DND-41 (cell line): ENCODE measurements at regions not wholly inside any gene's neighbourhood (a gene's known extent, or its start where the extent isn't known, plus 50 kb on each side); places are given as distances from the start of the nearest gene placed in this dataset.
"Not testable (repeated sequence)": the region's sequence is repeated elsewhere in the genome, so short reads cannot be mapped to it uniquely, and the experiment has no call there.

ENCODE experiments used
- ATAC-seq: fragments of 200-7000 bp; cut with Tn5 transposase; 3 replicates; pipeline ENCODE4 v1.9.1; 2021; ENCODE audit warnings: low read depth; ENCODE audit not compliant: insufficient read depth
- DNase-seq: peaks from one replicate; pipeline ENCODE4 v3.0.0-alpha.2; 2020
- H2AFZ ChIP-seq: 2 replicates; pipeline ENCODE4 v1.6.0; 2012; ENCODE audit warnings: low read depth, low read length
- H3K27ac ChIP-seq: 2 replicates; pipeline ENCODE4 v1.5.1; 2012; ENCODE audit warnings: low read length, inconsistent platforms
- H3K27me3 ChIP-seq: fragments of 200-600 bp; sonication (generic); 2 replicates; pipeline ENCODE4 v1.6.0; 2012; ENCODE audit warnings: low read length, mild to moderate bottlenecking, inconsistent platforms; ENCODE audit not compliant: insufficient read depth, poor library complexity
- H3K36me3 ChIP-seq: 2 replicates; pipeline ENCODE4 v1.5.1; 2012; ENCODE audit warnings: low read length, inconsistent platforms; ENCODE audit not compliant: insufficient read depth
- H3K4me1 ChIP-seq: 2 replicates; pipeline ENCODE4 v1.5.1; 2012; ENCODE audit warnings: mild to moderate bottlenecking, low read length; ENCODE audit not compliant: insufficient read depth
- H3K4me2 ChIP-seq: 2 replicates; pipeline ENCODE4 v1.6.0; 2012; ENCODE audit warnings: mild to moderate bottlenecking, moderate library complexity, low read length, inconsistent platforms; ENCODE audit not compliant: insufficient read depth
- H3K4me3 ChIP-seq, 2 experiments: fragments of 200-600 bp in 1 of 2; shearing (Covaris generic) in 1 of 2; 2 replicates each; pipeline ENCODE4 v1.5.1; 2012 to 2016; ENCODE audit warnings: inconsistent platforms in 2 of 2, low read length in 2 of 2, mild to moderate bottlenecking in 2 of 2, low read depth in 1 of 2, moderate library complexity in 1 of 2
- H3K79me2 ChIP-seq: 2 replicates; pipeline ENCODE4 v1.6.0; 2012; ENCODE audit warnings: low read length, inconsistent platforms; ENCODE audit not compliant: insufficient read depth
- H3K9ac ChIP-seq: 2 replicates; pipeline ENCODE4 v1.6.0; 2012; ENCODE audit warnings: low read depth, mild to moderate bottlenecking, inconsistent platforms, low read length, moderate library complexity
- H3K9me3 ChIP-seq: 2 replicates; pipeline ENCODE4 v1.5.1; 2012; ENCODE audit warnings: low read length, moderate library complexity, mild to moderate bottlenecking, inconsistent platforms; ENCODE audit not compliant: insufficient read depth, severe bottlenecking
- H4K20me1 ChIP-seq: 2 replicates; pipeline ENCODE4 v1.6.0; 2012; ENCODE audit warnings: low read length; ENCODE audit not compliant: insufficient read depth
- EZH2 ChIP-seq: IDR thresholded peaks from 3 replicates; pipeline ENCODE4 v1.6.1; 2012; ENCODE audit warnings: borderline replicate concordance, low read depth, mild to moderate bottlenecking, moderate library complexity, low read length, inconsistent platforms; ENCODE audit not compliant: severe bottlenecking
- TF ChIP-seq, protein P1 (sequence below): IDR thresholded peaks from 2 replicates; pipeline ENCODE4 v1.5.1; 2012; ENCODE audit warnings: borderline replicate concordance, low read length, moderate library complexity, mild to moderate bottlenecking; ENCODE audit not compliant: poor library complexity, severe bottlenecking; ENCODE audit errors: extremely low read depth

DNA sequence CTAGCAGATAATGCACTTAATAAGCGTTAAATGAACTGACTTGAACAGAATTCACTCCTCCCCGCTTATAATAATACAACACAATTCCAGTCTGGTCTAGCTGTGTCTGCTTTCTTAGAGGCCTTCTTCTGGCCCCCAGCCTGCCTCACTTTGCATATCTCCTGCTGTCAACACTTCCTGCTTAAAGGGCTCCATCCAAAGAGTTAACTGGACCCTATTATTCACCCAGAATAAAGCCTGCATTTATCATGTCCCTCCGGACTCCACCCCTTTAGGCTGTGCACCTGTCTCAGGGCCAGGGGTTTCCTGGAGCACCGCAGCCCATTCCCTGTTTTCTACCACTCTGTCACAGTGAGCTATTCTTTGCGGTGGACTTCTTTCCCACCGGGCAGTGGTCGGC, 115.4 kb upstream of the FOXN2 start:
- H4K20me1 ChIP-seq = no peaks in the 10 kb centered on the region; the same call in 1 of the 2 replicates
- H3K9me3 ChIP-seq = no peaks in the 10 kb centered on the region
- H3K4me1 ChIP-seq = no peaks in the 10 kb centered on the region
- no peaks in the 10 kb centered on the region for H3K36me3 ChIP-seq
- ATAC-seq (no peak), DNase-seq (no peak)
- H3K9ac ChIP-seq = no peak overlapping the region
- H2AFZ ChIP-seq = no peak overlapping the region
- H3K27me3 ChIP-seq = peaks cover 3% of the 10 kb centered on the region
- H3K27ac ChIP-seq = no peak overlapping the region
- no peak overlapping the region for H3K4me3 ChIP-seq
- no peaks in the 10 kb centered on the region for H3K79me2 ChIP-seq
- no peak for TF ChIP-seq EZH2
- TF ChIP-seq, protein P1, sequence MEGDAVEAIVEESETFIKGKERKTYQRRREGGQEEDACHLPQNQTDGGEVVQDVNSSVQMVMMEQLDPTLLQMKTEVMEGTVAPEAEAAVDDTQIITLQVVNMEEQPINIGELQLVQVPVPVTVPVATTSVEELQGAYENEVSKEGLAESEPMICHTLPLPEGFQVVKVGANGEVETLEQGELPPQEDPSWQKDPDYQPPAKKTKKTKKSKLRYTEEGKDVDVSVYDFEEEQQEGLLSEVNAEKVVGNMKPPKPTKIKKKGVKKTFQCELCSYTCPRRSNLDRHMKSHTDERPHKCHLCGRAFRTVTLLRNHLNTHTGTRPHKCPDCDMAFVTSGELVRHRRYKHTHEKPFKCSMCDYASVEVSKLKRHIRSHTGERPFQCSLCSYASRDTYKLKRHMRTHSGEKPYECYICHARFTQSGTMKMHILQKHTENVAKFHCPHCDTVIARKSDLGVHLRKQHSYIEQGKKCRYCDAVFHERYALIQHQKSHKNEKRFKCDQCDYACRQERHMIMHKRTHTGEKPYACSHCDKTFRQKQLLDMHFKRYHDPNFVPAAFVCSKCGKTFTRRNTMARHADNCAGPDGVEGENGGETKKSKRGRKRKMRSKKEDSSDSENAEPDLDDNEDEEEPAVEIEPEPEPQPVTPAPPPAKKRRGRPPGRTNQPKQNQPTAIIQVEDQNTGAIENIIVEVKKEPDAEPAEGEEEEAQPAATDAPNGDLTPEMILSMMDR = no peak
- no peak overlapping the region for H3K4me2 ChIP-seq

DNA sequence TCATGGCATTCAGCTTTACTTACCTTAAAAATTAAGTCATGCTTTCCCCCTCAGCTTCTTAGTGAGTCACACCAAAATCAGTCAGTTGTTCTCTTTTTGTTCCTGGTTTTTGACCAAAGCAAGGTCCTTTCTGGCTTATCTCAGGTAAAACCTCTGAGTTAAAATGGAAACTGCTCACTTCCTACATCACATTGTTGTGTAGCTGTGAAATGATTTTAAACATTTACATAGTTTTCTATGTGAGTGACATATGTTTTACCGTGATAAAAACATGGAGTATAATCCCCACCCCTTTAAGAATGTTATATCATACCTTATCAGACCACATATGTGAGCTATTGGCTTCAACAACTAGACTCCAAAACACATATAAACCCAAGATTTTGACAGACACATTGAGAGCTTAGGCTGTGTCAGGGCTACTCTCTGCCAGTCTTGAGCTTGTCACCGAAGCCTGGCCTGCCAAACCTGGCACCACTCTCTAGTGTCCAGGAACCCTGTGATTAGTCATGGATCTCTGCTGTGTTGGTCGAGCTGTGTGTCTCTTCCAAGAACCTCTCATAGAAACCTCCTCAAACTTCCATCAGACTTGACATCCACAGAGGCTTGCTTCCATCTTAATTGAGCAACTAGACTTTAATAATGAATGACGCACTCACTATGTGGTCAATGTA, 113.7 kb upstream of the FOXN2 start:
- H4K20me1 ChIP-seq = no peaks in the 10 kb centered on the region
- H3K27ac ChIP-seq = no peak overlapping the region
- no peak overlapping the region for H3K4me3 ChIP-seq
- H3K4me2 ChIP-seq = no peak overlapping the region
- H3K36me3 ChIP-seq = no peaks in the 10 kb centered on the region
- DNase-seq (no peak), ATAC-seq (no peak)
- no peaks in the 10 kb centered on the region for H3K9me3 ChIP-seq
- 0 out of 2 replicates have a peak overlapping the region, but pooled peaks have one; percentile 4 for H2AFZ ChIP-seq
- H3K27me3 ChIP-seq = no peaks in the 10 kb centered on the region
- TF ChIP-seq EZH2 = no peak
- TF ChIP-seq, protein P1 = no peak
- no peak overlapping the region for H3K9ac ChIP-seq
- H3K4me1 ChIP-seq = no peaks in the 10 kb centered on the region
- no peaks in the 10 kb centered on the region for H3K79me2 ChIP-seq

DNA sequence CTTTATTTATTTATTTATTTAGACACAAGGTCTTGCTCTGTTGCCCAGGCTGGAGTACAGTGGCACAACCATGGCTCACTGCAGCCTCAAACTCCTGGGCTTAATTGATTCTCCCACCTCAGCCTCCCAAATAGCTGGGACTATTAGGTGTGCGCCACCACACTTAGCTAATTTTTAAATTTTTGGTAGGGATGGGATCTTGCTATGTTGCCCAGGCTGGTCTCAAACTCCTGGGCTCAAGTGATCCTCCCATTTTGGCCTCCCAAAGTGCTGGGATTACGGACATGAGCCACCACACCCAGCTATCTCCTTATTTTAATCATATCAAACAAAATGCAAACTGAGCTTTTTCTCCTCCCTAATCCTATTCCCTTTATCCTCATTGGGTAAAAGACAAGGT, 113.0 kb upstream of the FOXN2 start:
- not testable (repeated sequence) for H4K20me1 ChIP-seq, DNase-seq, H2AFZ ChIP-seq, H3K4me3 ChIP-seq, H3K27me3 ChIP-seq, H3K9ac ChIP-seq, H3K9me3 ChIP-seq, H3K79me2 ChIP-seq, H3K4me2 ChIP-seq, H3K36me3 ChIP-seq, H3K27ac ChIP-seq, H3K4me1 ChIP-seq, ATAC-seq

DNA sequence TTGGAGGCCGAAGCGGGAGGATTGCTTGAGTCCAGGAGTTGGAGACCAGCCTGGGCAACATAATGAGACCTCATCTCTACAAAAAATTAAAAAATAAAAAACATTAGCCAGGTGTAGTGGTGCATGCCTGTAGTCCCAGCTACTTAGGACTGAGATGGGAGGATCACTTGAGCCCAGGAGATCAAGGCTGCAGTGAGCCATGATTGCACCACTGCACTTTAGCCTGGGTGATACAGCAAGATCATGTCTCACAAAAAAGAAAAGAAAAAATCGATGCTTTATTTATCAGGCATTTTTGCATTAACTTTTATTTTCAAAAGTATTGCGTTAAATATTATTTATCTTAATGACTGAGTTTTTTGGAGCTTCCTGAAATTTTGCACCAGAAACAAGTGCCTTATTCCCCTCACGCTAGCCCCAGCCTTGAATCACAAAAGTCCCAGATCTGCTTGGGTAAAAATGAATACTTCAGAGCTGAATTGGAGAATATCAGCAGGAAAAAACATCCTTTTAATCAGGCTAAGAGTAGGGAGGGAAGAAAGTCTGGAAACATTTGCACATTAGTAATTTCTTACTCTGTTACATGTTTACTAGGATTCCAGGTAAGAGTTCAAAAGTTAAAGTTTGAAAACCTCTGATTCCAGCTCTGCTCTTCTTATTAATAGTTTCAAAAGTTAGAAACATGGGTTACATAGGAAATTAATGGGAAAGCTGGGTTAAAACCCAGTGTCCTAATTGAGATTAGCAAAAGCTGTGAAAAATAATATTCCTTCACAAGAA, 111.4 kb upstream of the FOXN2 start:
- no peak overlapping the region for H3K27ac ChIP-seq
- H3K4me1 ChIP-seq = no peaks in the 10 kb centered on the region
- H3K79me2 ChIP-seq = no peaks in the 10 kb centered on the region
- H3K4me3 ChIP-seq = no peak overlapping the region
- TF ChIP-seq, protein P1 = no peak
- TF ChIP-seq EZH2 = no peak
- H3K4me2 ChIP-seq = no peak overlapping the region
- no peaks in the 10 kb centered on the region for H3K27me3 ChIP-seq
- DNase-seq (no peak), ATAC-seq (no peak)
- no peaks in the 10 kb centered on the region for H4K20me1 ChIP-seq
- H3K36me3 ChIP-seq = no peaks in the 10 kb centered on the region
- H2AFZ ChIP-seq = no peak overlapping the region
- H3K9ac ChIP-seq = no peak overlapping the region
- H3K9me3 ChIP-seq = no peaks in the 10 kb centered on the region
